ENCODE measurements at regions not wholly inside any gene's neighbourhood (a gene's known extent, or its start where the extent isn't known, plus 50 kb on each side); places are given as distances from the start of the nearest gene placed in this dataset.

DNA sequence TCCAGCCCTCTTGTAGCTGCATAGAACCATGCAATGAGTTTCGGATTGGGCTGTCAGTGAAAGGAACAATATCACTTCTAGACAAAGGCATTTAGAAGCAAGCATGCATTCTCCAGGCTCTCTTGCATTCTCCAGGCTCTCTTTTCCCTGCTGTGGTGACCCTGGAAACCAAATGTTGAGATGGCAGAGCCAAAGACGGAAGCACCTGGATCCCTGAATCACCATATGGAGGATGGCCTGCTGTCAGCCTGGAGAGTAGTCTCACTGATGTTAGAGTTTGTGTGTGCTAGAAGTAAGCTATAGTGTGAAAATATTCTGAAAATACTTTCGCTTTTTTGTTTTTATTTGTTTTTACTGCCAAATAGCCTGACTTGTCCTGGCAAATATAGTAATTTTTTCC, 203.9 kb downstream of the C1D start:
- TF ChIP-seq, protein P1, sequence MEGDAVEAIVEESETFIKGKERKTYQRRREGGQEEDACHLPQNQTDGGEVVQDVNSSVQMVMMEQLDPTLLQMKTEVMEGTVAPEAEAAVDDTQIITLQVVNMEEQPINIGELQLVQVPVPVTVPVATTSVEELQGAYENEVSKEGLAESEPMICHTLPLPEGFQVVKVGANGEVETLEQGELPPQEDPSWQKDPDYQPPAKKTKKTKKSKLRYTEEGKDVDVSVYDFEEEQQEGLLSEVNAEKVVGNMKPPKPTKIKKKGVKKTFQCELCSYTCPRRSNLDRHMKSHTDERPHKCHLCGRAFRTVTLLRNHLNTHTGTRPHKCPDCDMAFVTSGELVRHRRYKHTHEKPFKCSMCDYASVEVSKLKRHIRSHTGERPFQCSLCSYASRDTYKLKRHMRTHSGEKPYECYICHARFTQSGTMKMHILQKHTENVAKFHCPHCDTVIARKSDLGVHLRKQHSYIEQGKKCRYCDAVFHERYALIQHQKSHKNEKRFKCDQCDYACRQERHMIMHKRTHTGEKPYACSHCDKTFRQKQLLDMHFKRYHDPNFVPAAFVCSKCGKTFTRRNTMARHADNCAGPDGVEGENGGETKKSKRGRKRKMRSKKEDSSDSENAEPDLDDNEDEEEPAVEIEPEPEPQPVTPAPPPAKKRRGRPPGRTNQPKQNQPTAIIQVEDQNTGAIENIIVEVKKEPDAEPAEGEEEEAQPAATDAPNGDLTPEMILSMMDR (IDR thresholded peaks at IDR 0.05) = no peak
- TF ChIP-seq POLR2A (IDR thresholded peaks at IDR 0.05; ENCODE audit: low read depth) (no peak), POLR2AphosphoS5 (IDR thresholded peaks at IDR 0.05) (no peak), EP300 (IDR thresholded peaks at IDR 0.05) (no peak)
